GM12874 (cell line): ENCODE measurements at regions not wholly inside any gene's neighbourhood (a gene's known extent, or its start where the extent isn't known, plus 50 kb on each side); places are given as distances from the start of the nearest gene placed in this dataset.

ENCODE experiments used
- TF ChIP-seq, protein P1 (sequence below): IDR thresholded peaks from 2 replicates; pipeline ENCODE4 v1.5.1; 2011; ENCODE audit warnings: low read depth, mild to moderate bottlenecking, control low read depth, low read length, moderate library complexity; ENCODE audit not compliant: insufficient read depth

DNA sequence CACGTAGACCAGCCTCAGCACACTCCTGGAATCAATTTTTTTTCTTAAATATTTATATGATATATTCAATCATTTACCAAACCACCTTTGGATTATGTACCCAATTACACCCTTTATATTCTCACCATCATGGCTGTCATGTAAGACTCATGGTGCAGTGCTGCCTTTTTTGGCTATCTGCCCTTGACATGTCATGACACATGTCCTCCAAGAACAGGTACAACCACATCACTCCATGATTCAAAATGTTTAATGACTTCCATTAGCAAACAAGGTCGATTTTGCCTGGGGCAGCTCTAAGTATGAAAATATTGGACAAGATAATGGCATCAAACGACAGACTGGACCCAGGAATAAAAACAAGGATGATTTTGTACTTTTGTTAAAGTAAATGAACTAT lies 861.1 kb upstream of the ADAMTS5 start:
- TF ChIP-seq, protein P1, sequence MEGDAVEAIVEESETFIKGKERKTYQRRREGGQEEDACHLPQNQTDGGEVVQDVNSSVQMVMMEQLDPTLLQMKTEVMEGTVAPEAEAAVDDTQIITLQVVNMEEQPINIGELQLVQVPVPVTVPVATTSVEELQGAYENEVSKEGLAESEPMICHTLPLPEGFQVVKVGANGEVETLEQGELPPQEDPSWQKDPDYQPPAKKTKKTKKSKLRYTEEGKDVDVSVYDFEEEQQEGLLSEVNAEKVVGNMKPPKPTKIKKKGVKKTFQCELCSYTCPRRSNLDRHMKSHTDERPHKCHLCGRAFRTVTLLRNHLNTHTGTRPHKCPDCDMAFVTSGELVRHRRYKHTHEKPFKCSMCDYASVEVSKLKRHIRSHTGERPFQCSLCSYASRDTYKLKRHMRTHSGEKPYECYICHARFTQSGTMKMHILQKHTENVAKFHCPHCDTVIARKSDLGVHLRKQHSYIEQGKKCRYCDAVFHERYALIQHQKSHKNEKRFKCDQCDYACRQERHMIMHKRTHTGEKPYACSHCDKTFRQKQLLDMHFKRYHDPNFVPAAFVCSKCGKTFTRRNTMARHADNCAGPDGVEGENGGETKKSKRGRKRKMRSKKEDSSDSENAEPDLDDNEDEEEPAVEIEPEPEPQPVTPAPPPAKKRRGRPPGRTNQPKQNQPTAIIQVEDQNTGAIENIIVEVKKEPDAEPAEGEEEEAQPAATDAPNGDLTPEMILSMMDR, result no peak

DNA sequence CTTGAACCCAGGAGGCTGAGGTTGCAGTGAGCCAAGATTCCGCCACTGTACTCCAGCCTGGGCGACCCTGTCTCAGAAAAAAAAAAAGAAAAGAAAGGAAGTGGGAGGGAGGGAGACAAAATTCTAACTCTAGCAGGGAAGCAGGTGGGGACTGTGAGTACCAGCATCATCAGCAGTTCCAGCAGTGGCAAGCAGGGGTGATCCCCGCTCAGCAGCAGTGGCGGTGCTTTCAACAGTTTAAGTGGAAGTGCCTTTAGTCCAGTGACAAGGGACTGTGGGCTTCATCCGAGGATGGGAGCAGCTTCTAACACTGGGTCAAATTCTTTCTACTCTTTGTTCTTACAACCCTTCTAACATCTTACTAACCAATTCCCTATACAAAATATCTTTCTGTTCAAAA lies 858.1 kb upstream of the ADAMTS5 start:
- TF ChIP-seq, protein P1, result no peak

DNA sequence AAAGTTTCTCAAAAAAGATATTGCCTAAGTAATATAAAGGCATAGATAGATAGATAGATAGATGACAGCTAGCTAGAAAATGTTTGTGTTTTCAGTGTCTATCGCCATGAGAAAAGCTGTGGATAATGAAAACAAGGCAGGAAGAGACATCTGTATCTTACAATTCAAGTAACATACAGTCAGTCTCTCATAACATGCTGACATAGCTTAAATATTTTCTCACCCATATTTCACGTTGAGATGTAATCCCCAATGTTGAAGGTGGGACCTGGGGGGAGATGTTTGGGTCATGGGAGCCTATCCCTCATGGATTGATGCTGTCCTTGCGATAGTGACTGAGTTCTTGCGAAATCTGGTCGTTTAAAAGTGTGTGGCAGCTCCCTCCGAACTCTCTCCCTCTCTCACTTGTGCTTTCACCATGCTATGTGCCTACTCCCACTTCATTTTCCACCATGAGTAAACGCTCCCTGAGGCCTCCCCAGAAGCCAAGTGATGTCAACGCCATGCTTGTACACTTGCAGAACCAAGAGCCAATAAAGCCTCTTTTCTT lies 856.8 kb upstream of the ADAMTS5 start:
- TF ChIP-seq, protein P1, result no peak

DNA sequence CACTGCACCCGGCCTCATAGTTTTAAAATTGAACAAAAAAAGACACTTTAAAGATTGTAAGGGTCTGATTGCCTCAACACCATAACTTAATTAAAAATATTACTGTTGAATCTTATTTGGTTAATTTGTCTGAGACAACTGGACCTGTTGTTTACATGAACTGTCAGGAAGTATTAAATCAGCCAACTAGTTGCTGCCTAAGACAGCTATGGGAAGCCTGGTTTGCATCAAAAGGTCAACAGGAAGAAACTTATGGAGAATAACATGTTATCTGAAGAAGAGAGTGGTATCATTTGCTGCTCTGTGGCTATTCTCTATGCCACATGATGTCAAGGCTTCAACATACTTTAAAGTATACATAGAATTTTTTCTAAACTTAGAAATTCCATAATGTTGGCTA lies 853.5 kb upstream of the ADAMTS5 start:
- TF ChIP-seq, protein P1, result no peak

DNA sequence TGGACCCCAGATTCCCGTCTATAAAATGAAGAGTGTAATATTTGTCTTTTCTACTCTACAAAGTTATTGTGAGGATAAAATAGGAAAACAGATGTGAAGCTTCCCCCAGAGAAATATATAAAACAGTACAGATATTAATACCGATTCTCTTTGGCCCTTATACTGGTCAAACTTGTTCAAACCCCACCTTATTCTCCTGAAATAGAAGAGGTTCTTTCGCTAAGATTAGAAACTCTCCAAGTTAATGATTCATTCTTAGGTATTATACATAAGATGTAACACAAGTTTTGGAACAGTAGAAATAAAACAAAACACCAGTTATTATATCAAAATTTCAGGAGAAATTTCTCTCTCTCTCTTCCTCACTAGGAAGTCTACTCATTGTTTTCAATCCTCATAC lies 852.4 kb upstream of the ADAMTS5 start:
- TF ChIP-seq, protein P1, result no peak

DNA sequence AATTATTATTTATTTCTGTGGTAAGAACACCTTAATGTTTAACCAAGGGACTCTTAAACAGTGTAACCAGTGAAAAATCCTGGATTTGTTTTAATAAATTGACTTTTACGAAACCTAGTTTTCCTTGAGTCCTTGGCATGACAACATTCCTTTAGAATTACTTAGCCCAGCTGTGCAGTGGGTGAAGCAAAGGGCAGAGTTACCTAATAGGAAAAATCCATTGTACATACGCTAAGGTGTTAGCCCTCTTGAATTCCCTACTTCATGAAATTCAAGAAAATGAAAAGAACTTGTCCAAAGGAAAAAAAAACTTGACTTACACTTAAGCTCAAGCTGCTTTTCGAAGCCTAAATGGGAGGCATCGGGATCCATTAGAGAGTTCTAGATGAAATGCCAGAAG lies 852.0 kb upstream of the ADAMTS5 start:
- TF ChIP-seq, protein P1, result no peak

DNA sequence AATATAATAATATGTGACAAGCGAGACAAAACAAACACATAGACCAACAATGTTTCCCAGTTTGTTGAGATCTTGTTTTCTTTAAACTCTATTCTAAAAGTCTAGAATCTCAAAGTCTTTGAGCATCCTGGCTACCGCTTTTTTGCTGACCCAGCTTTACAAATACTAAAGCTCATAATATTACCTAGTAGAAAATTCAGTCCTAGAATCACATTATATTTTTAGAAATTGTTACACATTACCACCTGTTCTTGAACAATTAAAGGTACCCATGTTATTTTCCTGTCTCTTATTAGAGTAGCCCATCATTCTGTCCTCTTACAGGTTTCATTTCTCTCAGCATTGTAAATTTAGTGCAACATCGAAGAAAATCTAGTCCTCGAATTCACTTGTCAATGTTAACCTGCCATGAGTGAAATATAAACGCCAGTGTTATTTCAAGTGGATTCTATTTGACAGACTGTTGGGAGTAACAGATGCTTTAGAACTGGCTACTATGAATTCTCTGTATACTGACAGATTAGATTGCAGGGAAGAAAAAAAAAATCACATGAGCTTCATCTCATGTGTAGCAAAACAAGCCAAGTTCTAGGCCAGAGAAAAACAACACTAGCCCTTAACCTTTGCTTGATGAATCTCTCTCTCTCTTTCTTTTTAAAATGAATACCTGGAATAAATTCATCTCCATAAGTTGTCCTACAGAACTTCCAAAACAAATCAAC lies 851.2 kb upstream of the ADAMTS5 start:
- TF ChIP-seq, protein P1, result no peak

DNA sequence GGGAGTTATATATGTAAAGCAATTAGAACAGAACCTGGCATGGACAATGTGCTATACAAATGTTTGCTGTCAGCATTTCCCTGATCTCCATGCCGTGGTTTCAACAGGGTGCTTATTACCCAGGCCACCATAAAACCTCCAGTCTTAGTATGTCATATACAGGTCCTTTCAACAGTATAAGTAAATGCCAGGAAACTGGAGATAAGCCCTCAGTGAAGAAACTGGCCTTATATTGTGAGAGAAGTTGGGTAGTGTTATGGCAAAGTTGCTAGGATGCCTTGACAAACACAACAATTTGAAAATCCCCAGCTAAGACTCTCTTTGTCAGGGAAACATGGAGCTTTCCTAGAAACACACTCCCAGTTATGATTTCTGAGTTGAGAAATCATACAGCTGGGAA lies 850.2 kb upstream of the ADAMTS5 start:
- TF ChIP-seq, protein P1, result no peak
